Hepatocyte (in vitro differentiated cells): ENCODE measurements at regions not wholly inside any gene's neighbourhood (a gene's known extent, or its start where the extent isn't known, plus 50 kb on each side); places are given as distances from the start of the nearest gene placed in this dataset.

Experiments
- DNase-seq: peaks from one replicate; pipeline ENCODE4 v3.0.0-alpha.2; 2016; ENCODE audit warnings: low spot score
- H2AFZ ChIP-seq: fragments of 200-600 bp; sonication (generic); 2 replicates; pipeline ENCODE4 v1.6.0; 2016; ENCODE audit warnings: antibody characterized with exemption, mild to moderate bottlenecking
- H3K27ac ChIP-seq: fragments of 200-600 bp; sonication (generic); 2 replicates; pipeline ENCODE4 v1.5.1; 2016; ENCODE audit warnings: mild to moderate bottlenecking
- H3K27me3 ChIP-seq: fragments of 200-600 bp; sonication (generic); 2 replicates; pipeline ENCODE4 v1.6.1; 2016
- H3K36me3 ChIP-seq: fragments of 200-600 bp; sonication (generic); replicated peaks from 2 replicates; pipeline ENCODE4 v1.5.1; 2016; ENCODE audit warnings: low read depth; ENCODE audit not compliant: insufficient read depth
- H3K4me1 ChIP-seq: fragments of 200-600 bp; sonication (generic); 2 replicates; pipeline ENCODE4 v1.5.1; 2016; ENCODE audit warnings: mild to moderate bottlenecking, moderate library complexity; ENCODE audit not compliant: insufficient read depth
- H3K4me2 ChIP-seq: fragments of 200-600 bp; sonication (generic); 2 replicates; pipeline ENCODE4 v1.6.0; 2016
- H3K4me3 ChIP-seq: fragments of 200-600 bp; sonication (generic); 2 replicates; pipeline ENCODE4 v1.5.1; 2016; ENCODE audit warnings: mild to moderate bottlenecking
- H3K79me2 ChIP-seq: fragments of 200-600 bp; sonication (generic); 2 replicates; pipeline ENCODE4 v1.6.0; 2017; ENCODE audit warnings: mild to moderate bottlenecking
- H3K9me2 ChIP-seq: fragments of 200-600 bp; sonication (generic); replicated peaks from 2 replicates; pipeline ENCODE4 v1.6.0; 2017; ENCODE audit warnings: mild to moderate bottlenecking; ENCODE audit not compliant: insufficient read depth
- H3K9me3 ChIP-seq: fragments of 200-600 bp; sonication (generic); 2 replicates; pipeline ENCODE4 v1.5.1; 2016; ENCODE audit warnings: low read depth, mild to moderate bottlenecking
- H4K20me1 ChIP-seq: fragments of 200-600 bp; sonication (generic); 2 replicates; pipeline ENCODE4 v1.6.0; 2016; ENCODE audit warnings: mild to moderate bottlenecking; ENCODE audit not compliant: insufficient read depth, poor library complexity, severe bottlenecking
- CTCF ChIP-seq: fragments of 200-600 bp; sonication (generic); IDR thresholded peaks from 2 replicates; pipeline ENCODE4 v1.5.1; 2016; ENCODE audit warnings: antibody characterized with exemption, mild to moderate bottlenecking; ENCODE audit not compliant: poor library complexity
- EZH2 ChIP-seq: fragments of 200-600 bp; sonication (generic); IDR thresholded peaks from 2 replicates; pipeline ENCODE4 v1.6.1; 2016; ENCODE audit warnings: antibody characterized with exemption, mild to moderate bottlenecking, borderline replicate concordance
- EZH2phosphoT487 ChIP-seq: fragments of 200-600 bp; sonication (generic); IDR thresholded peaks from one replicate; pipeline ENCODE4 v1.6.1; 2018; ENCODE audit warnings: antibody characterized with exemption, mild to moderate bottlenecking, low read depth, moderate library complexity; ENCODE audit not compliant: unreplicated experiment, severe bottlenecking
- WGBS: methylation state at CpG from one replicate; pipeline ENCODE4 v1.1.6; 2016; ENCODE audit warnings: low lambda C conversion rate; ENCODE audit errors: missing lambda C conversion rate; 5-methylcytosine and 5-hydroxymethylcytosine counted together

GRCh38 chrX:78592030-78592429, 67.1 kb downstream of the RTL3 start:
- Histone ChIP-seq H3K27ac (no peak overlapping the region), H2AFZ (no peak overlapping the region), H3K79me2 (no peaks in the 10 kb centered on the region), H3K4me2 (no peak overlapping the region), H4K20me1 (no peaks in the 10 kb centered on the region), H3K4me3 (no peak overlapping the region), H3K27me3 (no peaks in the 10 kb centered on the region), H3K4me1 (no peaks in the 10 kb centered on the region), H3K36me3 (no peaks in the 10 kb centered on the region), H3K9me3 (no peaks in the 10 kb centered on the region), H3K9me2 (no peaks in the 10 kb centered on the region)
- DNase-seq, result no peak
- TF ChIP-seq CTCF, result no peak
- TF ChIP-seq EZH2, result no peak
- no peak for TF ChIP-seq EZH2phosphoT487
- WGBS, result 62% methylated on average over 2 of the region's 2 CpGs

DNA sequence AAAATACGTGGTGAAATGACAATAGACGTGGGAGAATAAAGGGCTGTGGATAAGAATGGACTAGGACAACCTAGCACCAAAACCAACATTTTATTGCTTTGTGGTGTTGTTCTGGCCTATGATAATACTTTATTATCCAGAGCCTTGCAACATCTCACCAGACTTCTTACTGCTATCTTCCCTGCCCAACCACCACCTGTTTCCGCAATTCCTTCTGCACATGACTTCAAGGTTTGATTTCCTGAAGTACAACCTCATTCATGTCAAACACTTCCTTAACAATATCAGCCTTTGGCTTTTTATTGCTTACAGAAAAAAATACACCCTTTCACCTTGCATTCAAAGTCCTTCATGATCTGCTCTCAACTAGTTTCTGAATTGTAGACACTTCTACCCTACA, 84.8 kb downstream of the RTL3 start:
- no peaks in the 10 kb centered on the region for H3K36me3 ChIP-seq
- WGBS, result 81% methylated on average over 3 of the region's 3 CpGs

DNA sequence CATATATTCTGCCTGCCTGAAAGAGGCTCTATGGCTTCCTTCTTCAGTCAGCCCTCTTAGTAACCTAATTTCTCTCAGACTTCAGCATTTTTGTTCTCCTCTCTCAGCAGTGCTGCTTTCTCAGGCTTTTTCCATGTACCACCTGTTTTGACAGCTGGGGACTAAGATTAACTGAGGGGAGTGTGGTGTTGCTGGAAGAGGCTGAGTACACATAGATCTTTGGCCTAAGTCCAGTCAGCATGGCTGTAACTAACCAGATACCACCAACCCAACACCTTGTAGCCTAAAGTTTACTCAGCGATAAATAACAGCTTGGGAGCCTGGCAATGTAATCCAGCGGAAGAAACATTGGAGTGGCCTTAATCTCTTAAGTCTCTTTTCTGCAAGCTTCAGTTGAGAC, 85.5 kb downstream of the RTL3 start:
- H3K9me3 ChIP-seq, result no peaks in the 10 kb centered on the region
- H3K4me2 ChIP-seq, result no peak overlapping the region
- no peak for DNase-seq
- no peaks in the 10 kb centered on the region for H3K79me2 ChIP-seq
- H3K4me3 ChIP-seq, result no peak overlapping the region
- no peak overlapping the region for H2AFZ ChIP-seq
- no peaks in the 10 kb centered on the region for H3K27me3 ChIP-seq
- H3K4me1 ChIP-seq, result no peaks in the 10 kb centered on the region
- H3K9me2 ChIP-seq, result no peaks in the 10 kb centered on the region
- 86% methylated on average over 2 of the region's 2 CpGs for WGBS
- TF ChIP-seq EZH2 (no peak), CTCF (no peak), EZH2phosphoT487 (no peak)
- H3K27ac ChIP-seq, result no peak overlapping the region
- no peaks in the 10 kb centered on the region for H4K20me1 ChIP-seq
- H3K36me3 ChIP-seq, result no peaks in the 10 kb centered on the region

More for the DNA sequence above, 84.8 kb downstream of the RTL3 start:
- no peak for DNase-seq
- TF ChIP-seq EZH2, result no peak
- TF ChIP-seq EZH2phosphoT487, result no peak
- no peak for TF ChIP-seq CTCF
- no peak overlapping the region for H3K4me3 ChIP-seq
- no peaks in the 10 kb centered on the region for H3K4me1 ChIP-seq
- H3K4me2 ChIP-seq, result no peak overlapping the region
- no peak overlapping the region for H3K27ac ChIP-seq
- H2AFZ ChIP-seq, result no peak overlapping the region
- H3K9me3 ChIP-seq, result no peaks in the 10 kb centered on the region
- H4K20me1 ChIP-seq, result no peaks in the 10 kb centered on the region
- H3K79me2 ChIP-seq, result no peaks in the 10 kb centered on the region
- no peaks in the 10 kb centered on the region for H3K27me3 ChIP-seq
- no peaks in the 10 kb centered on the region for H3K9me2 ChIP-seq

- Histone ChIP-seq H3K4me2 (no peak overlapping the region), H3K27me3 (no peaks in the 10 kb centered on the region), H3K9me2 (no peaks in the 10 kb centered on the region), H3K9me3 (no peaks in the 10 kb centered on the region), H4K20me1 (no peaks in the 10 kb centered on the region), H3K36me3 (no peaks in the 10 kb centered on the region), H3K27ac (no peak overlapping the region), H2AFZ (no peak overlapping the region), H3K79me2 (no peaks in the 10 kb centered on the region), H3K4me3 (no peak overlapping the region), H3K4me1 (no peaks in the 10 kb centered on the region)
- DNase-seq, result no peak
- WGBS, result 73% methylated on average over 2 of the region's 2 CpGs
- TF ChIP-seq EZH2phosphoT487, result no peak
- TF ChIP-seq EZH2, result no peak
- no peak for TF ChIP-seq CTCF
Observed at GRCh38 chrX:78571849-78572248, 87.3 kb downstream of the RTL3 start.
